CD4-positive, alpha-beta T cell treated with Interleukin-10 for 1 hour (primary cell): ENCODE measurements at regions not wholly inside any gene's neighbourhood (a gene's known extent, or its start where the extent isn't known, plus 50 kb on each side); places are given as distances from the start of the nearest gene placed in this dataset.
"Not testable (repeated sequence)": the region's sequence is repeated elsewhere in the genome, so short reads cannot be mapped to it uniquely, and the experiment has no call there.

Experiments
- DNase-seq: peaks from one replicate; pipeline ENCODE4 v3.0.0-alpha.2; 2020

- DNase-seq = no peak
These were observed 52.5 kb upstream of the WDFY3 start for GRCh38 chr4:85018983-85019382.

GRCh38 chr4:85019411-85019810 lies 52.9 kb upstream of the WDFY3 start:
- no peak for DNase-seq

DNA sequence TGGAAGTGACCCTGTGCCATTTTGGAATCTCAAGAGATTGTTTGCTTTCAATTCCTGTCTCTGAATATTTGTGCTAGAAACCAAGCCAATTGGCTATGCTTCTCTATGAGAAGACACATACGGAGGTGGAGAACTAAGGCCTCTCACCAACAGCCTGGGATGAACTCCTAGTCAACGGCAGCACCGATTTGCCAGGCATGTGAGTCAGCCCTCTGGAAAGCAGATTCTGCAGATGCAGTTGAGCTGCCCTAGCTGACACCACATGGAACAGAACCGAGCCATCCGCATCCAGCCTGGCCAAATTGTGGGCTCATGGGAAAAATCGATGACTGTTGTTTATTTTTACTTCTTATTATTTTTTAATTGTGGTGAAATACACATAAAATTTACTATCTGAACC lies 58.2 kb upstream of the WDFY3 start:
- no peak for DNase-seq

- no peak for DNase-seq
These were observed 62.4 kb upstream of the WDFY3 start for GRCh38 chr4:85028910-85029309.

GRCh38 chr4:85029453-85029852 lies 63.0 kb upstream of the WDFY3 start:
- no peak for DNase-seq

- DNase-seq = no peak
These were observed 63.7 kb upstream of the WDFY3 start for GRCh38 chr4:85030156-85030555.

GRCh38 chr4:85033838-85034237 lies 67.3 kb upstream of the WDFY3 start:
- DNase-seq = not testable (repeated sequence)

- DNase-seq = no peak
These were observed 73.0 kb upstream of the WDFY3 start for GRCh38 chr4:85039526-85039925.

DNA sequence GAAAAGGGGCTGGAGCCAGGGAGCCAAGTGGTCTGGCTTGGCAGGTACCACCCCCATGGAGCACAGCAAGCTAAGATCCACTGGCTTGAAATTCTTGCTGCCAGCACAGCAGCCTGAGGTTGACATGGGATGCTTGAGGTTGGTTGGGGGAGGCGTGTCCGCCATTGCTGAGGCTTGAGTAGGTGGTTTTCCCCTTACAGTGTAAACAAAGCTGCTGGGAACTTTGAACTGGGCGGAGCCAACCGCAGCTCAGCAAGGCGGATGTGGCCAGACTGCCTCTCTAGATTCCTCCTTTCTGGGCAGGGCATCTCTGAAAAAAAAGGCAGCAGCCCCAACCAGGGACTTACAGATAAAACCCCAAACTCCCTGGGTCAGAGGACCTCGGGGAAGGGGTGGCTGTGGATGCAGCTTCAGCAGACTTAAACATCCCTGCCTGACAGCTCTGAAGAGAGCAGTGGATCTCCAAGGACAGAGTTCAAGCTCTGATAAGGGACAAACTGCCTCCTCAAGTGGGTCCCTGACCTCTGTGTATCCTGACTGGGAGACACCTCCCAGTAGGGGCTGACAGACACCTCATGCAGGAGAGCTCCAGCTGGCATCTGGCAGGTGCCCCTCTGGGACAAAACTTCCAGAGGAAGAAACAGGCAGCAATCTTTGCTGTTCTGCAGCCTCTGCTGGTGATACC lies 77.5 kb upstream of the WDFY3 start:
- DNase-seq = peak; percentile 8

- no peak for DNase-seq
These were observed 84.2 kb upstream of the WDFY3 start for GRCh38 chr4:85050736-85051135.

DNA sequence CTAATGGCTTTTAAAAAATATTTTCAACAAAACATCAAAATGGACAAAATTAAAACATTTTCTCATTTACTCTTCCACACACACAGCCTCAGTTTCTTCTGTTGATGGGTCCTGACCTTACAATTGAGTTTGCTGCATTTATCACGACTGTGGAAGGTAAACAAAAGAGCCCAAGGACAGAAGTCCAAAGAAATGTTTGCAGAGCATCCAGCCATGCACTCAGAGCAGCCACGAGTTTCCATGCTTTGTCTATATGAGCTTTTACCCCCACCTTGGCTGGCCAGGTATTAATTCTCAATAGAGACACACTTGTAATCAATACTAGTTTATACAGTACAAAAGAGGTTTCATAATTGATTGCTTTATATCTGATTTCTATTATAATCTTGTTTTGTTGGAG lies 85.0 kb upstream of the WDFY3 start:
- DNase-seq = no peak

- not testable (repeated sequence) for DNase-seq
These were observed 88.4 kb upstream of the WDFY3 start for GRCh38 chr4:85054925-85055324.

DNA sequence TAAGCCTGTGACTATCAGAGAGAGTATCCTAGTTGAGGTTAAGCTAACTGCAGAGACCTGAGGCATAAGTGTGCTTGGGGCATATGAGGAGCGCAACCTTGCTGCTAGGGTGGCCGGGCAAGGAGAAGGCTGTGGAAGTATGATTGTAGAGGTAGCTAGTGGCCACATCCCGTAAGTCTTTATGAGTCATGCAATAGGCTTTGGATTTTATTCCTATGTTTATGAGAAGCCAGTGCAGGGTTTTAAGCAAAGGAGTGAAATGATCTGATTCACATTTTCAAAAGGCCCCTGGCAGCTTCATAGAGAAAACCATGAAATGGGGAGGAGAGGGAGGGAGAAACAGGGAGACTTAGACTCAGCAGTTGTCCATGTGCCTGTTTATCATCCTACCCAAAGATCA lies 92.1 kb upstream of the WDFY3 start:
- no peak for DNase-seq

- DNase-seq = no peak
These were observed 95.5 kb upstream of the WDFY3 start for GRCh38 chr4:85061974-85062373.

DNA sequence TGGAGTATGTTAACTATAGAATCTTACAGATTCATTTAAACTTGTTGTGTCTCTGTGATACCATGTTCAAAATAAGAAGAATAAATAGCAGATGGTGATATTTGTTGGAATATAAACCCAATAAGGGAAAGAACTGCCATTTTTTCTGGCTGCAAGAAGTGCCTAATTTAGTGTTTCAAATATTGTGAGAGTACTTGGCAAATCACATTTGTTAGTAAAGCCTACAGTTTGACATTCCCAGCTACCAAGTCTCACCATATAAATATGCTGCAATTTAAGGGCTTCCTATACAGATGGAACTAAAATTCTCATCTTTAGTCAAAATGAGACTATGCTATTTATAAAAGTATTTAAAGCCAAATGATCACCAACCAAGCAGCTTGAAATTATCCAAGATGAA lies 96.0 kb upstream of the WDFY3 start:
- no peak for DNase-seq

DNA sequence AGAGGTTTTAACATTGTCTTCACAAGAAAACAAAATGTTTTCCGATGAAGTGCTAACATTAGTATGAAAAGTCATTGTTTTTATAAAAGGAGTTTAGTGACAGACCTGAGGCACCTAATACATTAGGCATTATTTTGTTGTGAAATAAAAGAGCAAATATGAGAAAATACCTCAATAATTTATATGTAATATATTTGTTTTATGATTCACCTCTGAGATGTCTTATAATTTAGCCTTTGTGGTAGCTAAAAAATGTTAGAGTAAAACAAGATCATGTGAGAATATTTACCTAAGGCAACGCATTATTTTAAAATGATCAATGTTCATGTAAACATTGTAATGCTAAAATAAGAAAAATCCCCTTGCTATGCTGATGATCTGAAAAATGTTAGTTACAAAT lies 100.9 kb upstream of the WDFY3 start:
- no peak for DNase-seq

- no peak for DNase-seq
These were observed 111.5 kb upstream of the WDFY3 start for GRCh38 chr4:85078016-85078415.

DNA sequence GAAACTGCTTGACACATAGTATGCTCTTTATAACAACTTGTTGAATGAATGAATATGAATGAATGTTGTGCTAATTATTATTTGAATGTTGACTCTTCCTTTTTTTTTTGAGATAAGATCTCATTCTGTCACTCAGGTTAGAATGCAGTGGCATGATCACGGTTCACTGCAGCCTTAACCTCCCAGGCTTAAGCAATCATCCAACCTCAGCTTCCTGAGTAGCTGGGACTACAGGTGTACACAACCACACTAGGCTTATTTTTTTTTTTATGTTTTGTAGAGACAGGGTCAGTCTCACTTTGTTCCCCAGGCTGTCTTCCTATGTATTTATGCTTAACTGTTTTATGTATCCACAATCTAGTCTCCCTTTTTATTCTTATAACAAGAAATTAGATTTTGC lies 114.7 kb upstream of the WDFY3 start:
- DNase-seq = no peak

DNA sequence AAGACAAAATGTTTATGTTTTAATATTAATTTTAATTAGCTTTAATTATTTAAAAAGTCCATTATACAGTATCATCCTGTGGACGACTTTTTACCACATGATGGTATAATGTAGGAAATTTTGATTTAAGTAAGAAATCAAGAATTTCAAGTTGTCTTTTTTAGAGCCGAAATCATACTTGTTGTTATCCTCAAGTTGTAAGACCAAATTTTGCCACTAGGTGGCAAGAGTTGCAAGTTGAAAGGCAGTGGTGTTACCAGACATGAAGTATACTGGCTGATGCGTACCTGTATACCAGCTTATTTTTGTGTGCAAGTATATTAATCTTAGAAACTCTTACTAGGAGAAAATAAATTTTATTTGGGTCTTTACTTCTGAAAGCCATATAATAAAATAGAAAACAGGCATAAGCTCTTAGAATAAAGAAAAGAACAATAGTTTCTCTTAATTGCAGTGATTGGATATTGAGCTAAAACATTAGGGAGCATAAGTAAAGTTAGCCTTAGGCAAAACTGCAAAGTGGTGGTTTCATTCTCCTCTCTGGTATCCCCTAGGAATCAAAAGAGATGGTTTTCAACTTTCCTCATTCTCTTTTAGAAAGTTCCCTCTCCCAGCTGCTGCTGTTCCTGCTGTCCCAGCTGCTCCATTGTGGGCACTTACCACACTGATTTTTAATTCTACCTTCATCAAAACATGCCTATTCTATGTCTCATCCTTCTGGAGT lies 118.0 kb upstream of the WDFY3 start:
- DNase-seq = peak; percentile 33

DNA sequence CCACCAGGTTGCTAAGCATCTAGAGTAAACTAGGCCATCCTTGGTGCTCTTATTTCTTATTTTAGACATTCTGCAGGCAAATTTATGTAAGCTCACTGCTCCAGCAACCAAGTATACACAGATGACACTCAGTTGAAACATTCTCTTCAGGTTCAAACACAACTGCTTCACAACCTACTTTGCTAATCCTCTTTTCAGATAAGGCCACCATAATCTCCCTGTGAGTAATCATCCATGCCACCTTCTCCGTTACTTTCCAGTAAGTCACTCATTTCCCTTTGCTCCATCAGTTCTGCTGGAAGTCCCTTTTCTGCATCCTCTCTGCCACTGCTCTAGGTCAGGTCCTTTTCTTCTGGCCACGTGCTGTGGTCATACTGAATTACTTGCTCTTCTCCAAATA lies 120.2 kb upstream of the WDFY3 start:
- no peak for DNase-seq

DNA sequence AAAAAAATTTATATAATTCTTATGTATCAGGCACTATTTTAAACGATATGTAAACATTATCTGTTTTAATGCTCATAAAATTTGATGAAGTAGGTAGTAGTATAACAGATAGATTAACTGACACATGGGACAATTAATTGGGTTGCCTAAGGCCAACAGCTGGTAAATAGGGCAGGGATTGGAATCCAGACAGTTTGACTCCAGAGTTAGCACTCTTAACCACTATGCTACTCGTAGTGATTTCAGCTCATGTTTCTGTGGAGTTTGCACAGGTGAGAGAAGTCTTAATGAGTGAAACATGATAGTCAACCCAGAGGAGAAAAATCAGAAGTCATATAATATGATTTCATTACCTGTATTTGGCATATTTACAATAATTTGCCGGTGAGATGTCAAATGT lies 126.0 kb upstream of the WDFY3 start:
- no peak for DNase-seq

DNA sequence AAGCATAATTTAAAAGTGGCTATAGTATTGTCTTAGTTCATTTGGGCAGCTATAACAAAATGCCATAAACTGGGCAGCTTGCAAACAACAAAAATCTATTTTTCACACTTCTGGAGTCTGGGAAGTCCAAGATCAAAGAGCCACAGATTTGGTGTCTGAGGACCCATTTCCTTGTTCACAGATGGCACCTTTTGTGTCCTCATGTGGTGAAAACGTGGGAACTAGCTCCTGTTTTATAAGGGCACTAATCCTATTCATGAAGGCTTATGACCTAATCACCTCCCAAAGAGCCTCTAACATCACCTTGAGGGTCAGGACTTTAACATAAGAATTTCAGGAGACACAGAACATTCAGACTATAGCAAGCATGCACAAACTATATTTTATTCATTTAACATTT lies 126.5 kb upstream of the WDFY3 start:
- no peak for DNase-seq

DNA sequence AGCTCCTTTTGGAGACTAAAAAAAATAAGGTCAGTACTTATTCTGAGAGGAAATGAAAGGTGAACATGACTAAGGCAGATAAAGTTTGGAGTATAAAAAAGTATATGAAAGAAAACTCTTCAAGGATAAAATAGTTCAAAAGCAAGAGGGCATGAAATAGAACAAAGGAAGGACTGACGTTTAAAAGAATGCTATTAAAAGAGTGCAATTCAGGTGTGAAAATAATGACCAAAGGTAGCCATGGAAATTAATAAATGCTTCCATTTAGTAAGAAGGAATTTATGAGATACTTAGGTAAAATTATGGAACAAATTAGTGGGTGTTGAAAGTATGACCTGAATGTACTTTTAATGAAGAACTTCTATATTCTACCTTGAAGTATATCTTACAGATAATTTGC lies 128.2 kb upstream of the WDFY3 start:
- DNase-seq = no peak

GRCh38 chr4:85102606-85103005 lies 136.1 kb upstream of the WDFY3 start:
- no peak for DNase-seq

DNA sequence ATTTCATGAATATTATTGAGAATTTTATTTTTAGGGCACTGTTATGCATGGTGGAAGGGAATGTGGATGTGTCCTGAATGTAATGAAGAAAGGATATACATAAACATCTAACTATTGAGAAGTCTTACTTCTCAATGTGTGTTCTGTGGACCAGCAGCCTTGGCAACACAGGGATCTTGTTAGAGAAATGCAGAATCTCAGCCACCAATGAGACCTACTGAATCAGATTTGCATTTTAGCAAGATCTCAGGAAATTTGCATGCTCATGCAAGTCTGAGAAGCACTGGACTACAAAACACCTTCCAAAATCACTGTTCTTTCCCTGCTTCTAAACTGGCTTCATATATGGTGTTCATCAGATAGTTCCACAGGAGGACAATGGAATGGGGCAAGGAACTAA lies 139.7 kb upstream of the WDFY3 start:
- no peak for DNase-seq
